ENCODE measurements at regions not wholly inside any gene's neighbourhood (a gene's known extent, or its start where the extent isn't known, plus 50 kb on each side); places are given as distances from the start of the nearest gene placed in this dataset.
"Not testable (repeated sequence)": the region's sequence is repeated elsewhere in the genome, so short reads cannot be mapped to it uniquely, and the experiment has no call there.

DNA sequence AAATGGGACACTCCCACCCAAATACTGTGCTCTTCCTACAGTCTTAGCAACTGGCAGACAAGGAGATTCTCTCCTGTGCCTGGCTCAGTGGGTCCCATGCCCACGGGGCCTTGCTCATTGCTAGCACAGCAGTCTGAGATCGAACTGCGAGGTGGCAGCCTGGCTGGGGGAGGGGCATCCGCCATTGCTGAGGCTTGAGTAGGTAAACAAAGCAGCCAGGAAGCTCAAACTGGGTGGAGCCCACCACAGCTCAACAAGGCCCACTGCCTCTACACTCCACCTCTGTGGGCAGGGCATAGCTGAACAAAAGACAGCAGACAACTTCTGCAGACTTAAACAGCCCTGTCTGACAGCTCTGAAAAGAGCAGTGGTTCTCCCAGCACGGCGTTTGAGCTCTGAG is 174.8 kb downstream of the COL12A1 start:
- not testable (repeated sequence) for DNase-seq

DNA sequence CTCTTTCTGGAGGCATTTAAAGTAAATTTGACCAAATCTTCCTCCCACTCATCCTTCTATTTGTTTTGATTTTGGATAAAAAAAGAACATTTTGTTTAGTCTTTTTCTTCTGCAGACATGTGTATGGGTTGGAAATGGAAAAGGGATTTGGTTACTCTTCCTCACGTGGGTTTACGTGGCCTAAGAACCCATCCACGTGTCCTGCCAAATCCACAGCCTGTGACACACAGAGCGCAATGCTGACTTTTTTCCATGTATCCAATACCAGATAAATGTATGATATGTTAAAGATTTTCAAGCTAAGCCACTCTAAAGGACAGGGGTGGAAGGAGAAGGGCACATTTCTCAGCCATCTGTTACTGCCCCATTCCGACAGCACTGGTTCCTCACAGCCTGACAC is 176.5 kb downstream of the COL12A1 start:
- DNase-seq = no peak

DNA sequence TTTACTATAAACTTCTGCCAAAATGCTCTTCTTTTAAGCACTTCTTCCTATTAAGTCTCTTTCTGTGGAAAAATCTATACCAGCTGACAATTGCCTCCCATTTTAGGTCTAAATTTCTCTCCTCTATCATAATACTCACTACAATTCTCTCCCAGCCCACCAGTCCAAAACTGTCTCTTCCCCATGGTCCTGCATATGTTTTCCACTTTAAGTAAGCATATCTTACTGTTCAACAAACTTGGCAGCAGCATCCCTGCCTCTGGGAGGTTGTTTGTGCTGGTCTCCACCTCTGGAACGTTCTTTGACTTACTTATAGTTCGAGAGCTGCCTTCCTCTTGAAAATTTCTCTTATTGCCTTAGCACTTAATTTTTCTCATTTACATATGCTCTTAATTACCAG is 180.5 kb downstream of the COL12A1 start:
- no peak for DNase-seq

DNA sequence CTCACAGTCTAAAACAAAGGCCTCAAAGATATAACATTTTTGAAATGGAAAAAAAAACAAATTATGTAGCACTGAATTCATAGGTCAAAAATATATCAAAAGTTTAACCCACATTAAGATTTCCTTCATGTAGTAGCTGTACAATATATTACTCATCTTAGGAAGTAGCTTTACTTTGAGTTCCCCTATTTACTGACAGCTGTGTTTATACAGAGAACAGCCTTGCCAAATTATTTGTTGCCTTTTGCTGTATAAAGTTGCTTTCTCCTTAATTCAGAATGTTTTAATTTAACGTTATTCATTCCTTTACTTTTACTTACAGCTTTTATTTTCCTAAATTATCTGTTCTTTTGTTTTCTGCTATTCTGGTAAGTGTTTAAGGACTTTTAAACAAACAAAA is 181.0 kb downstream of the COL12A1 start:
- no peak for DNase-seq

DNA sequence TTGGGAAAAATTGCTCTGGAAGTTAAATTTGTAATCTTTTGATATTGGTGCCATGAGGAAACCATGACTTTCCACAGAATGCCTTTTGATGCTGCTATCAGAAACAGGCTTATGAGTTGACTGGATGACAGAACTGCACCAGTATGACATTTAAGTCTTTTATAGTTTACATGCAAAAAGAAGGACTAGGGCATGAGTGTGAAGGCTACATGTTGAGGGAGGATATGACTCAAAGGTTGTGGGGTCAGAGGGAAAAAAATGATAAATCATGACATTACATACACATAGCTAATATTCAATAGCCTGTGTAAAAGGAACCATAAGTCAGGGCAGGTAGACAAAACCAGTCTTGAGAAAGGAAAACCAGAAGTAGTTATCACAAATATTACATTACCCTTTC is 182.2 kb downstream of the COL12A1 start:
- DNase-seq = no peak

DNA sequence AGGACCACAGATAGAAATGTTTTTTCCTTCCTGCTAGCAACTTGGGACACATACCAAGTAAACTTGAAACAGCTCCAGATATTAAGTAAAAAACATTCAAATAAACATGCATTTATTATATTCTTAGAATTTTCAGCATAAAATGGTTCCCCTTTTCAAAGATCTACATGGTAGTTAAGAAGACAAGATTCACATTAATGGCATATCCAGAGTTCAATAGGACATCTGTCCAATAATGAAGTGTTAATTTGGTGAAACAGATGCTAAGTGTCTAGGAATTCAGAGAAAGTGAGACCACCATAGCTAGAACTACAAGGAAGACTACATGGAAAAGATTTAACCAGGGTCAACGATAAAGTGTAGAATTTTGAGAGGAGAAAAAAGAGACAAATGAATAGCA is 184.9 kb downstream of the COL12A1 start:
- no peak for DNase-seq

DNA sequence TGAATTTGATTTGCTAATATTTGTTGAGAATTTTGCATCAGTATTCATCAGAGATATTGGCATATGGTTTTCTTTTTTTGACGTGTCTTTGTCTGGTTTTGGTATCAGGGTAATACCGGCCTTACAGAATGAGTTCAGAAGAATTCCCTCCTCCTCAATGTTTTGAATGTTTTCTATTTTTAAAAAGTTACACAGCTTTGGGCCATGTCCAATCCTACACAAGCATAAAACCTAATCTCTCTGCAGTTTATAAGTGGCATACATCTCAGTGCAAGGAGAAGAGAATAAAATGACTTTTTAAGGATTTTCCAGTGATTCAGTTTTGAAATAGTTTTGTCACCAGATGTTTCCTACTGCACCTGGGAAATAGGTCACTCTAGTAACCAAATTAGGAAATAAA is 185.5 kb downstream of the COL12A1 start:
- no peak for DNase-seq

DNA sequence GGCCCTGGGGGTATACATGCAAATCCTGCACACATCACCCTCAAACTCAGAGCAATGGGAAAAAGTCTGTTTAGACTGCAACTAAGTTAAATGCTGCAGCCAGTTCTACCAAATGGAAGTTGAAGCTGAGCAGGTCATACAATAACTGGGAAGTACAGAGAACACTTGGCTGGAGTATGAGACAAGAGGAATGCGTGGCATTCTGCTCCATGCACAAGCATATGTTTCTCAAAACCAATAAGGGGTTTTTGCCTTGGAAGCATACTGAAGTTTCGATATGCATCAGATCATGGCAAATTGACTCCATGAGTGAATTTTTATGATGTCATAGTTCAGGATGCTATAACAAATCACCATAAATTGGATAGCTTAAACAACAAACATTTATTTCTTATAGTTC is 193.8 kb downstream of the COL12A1 start:
- no peak for DNase-seq

DNA sequence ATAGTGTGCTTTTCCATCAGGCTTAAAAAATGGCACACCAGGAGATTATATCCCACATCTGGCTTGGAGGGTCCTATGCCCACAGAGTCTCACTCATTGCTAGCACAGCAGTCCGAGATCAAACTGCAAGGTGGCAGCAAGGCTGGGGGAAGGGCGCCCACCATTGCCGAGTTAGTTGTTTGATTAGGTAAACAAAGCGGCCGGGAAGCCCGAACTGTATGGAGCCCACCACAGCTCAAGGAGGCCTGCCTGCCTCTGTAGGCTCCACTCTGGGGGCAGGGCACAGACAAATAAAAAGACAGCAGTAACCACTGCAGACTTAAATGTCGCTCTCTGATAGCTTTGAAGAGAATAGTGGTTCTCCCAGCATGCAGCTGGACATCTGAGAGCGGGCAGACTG is 201.9 kb downstream of the COL12A1 start:
- DNase-seq = not testable (repeated sequence)

DNA sequence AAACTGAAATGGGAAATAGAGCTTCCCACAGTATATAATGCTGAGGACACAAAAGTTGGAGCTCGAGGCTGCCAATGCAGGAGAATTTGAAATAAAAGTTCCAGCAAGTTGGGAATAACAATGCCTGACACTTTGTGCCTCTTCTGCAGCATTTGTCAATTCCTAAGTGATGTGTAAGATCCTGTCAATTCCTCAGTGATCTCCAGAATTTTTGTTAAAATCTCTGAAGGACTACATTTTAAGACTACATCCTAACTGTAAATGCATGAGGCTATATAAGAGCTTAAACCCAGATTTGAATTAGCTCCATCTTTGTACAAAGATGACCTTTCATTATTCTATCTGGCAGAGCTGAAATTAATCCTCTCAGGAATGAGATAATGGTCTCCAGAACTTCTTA is 208.2 kb downstream of the COL12A1 start:
- no peak for DNase-seq

DNA sequence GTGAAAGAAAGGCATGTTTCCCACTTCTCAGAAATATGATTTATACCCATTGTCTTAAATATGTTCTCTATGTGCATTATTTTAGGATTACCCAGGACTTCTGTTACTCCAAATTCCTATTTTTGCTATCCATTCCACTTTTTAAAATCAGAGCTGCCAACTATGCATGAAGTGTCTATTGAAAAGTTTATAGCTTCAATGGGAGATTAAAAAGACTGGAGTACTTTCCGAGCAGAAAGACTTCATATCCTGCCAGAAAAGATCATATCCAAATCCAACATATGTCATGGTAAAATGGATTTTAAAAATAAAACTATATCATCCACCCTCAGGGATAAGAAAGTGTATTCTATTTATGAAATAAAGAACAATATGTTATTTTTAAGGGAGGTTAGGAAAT is 212.7 kb downstream of the COL12A1 start:
- DNase-seq = no peak

DNA sequence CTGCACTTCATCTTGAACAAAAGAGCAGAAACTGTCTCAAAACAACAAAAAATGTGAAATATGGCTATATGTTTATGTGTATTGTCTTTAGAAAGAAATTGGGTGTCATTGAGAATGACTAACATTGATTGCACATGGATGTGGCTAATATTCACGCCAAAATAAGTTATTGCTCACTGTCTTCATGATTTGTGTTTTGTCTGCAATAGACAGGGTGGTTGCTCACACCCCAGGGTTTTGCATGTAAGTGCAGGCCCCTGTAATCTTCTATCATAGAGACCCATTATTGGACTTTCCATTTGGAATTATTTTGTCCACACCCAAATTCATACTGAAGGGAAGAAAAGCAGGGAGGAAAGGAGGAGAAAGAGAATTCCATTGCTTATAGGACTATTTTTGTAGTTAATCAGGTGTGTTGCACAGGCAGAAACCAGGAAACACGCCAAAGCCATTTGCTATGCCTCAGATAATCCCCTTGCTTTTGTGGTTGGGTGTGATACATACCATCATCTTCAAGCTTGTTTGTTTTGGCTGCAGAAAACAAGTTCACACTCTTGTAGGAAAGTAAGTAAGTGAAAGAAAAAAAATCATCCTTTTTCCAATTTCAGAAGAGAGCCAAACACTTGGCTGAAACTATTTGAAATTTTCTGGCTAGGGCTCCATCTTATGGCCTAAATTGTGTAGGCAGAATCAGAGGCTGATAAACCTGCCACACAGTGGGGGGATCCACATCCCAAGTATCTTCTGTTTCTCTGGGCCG is 214.1 kb downstream of the COL12A1 start:
- no peak for DNase-seq

DNA sequence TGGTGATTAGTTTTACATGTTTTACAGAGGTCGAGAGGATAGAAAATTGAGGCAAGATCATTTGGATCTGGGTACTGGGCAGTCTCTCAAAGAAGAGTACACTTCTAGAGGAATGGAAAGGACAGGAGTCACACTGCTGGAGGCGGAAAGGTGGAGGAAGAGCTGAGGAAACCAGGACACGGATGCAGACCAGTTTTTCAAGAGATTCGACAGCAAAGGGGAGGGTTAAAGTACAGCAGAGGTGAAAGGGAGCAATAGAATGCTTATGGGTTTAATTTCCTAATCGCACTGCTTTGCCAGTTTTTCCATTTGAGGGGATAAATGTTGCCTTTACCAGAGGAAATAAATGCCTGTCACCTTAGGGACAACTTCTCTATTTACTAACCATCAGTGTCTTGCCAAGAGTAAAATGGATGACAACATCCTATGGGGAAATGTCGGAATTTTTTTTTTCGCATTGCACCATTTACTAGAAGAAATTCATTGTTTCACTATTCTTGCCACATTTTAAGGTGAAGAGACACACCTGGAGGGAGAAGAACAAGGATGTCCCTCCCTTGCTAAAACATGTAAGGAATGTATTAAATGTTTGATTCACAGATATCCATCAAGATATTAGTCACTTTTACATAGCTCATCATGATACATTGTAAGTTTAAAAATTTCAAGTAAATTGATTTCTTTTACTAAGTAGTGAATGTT is 226.6 kb downstream of the COL12A1 start:
- no peak for DNase-seq

DNA sequence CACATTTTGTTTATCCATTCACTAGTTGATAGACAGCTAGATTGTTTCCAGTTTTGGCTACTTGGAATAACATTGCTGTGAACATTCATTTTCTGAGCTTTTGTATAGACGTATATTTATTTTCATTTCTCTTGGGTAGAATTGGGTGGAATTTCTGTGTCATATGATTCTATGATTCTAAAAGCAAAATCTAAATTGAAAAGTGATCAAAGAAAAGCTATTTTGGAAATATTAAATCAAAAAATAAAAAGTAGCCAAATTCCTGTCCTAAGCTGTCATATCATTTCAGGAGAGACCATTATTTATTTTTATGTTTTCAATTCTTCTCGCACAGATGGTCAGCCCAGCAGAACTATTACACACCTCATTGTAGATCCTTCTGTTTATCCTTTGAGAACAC is 229.2 kb downstream of the COL12A1 start:
- no peak for DNase-seq

DNA sequence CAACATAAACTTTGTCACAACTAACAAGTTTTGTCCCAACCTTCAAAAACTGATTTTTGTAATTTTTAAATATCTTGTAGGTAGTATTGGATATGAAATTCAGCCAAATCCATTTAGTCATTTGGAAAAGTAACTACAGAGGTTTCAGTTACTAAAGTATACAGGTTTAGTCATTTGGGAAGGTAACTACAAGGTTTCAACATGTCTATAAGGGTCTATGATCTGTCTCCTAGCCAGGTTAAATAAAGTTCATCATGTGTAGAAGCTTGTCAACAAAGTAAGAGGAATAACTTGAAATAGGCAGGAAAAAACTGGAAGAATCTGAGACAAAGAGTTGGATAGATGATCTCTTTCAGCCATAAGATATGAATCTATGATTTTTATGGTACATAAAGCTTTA is 229.8 kb downstream of the COL12A1 start:
- no peak for DNase-seq

DNA sequence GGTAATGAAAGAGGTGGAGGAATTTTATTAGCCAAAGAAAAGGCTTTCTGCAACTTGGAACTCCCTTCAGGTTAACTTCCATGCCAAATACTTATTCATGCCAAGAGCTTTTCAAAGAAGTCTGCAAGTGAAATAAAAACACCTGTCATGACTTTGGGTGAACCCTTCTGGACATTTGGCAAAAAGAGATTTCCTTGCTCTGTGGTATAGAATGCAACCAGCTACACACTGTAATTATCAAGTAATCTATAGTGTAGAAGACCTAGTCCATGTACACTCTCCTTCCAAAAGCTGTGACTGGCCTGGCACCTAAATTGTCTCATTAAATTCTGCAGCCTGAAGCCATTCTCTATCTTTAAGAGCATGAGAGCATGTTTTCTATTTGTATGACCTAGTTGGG is 232.3 kb downstream of the COL12A1 start:
- DNase-seq = no peak

DNA sequence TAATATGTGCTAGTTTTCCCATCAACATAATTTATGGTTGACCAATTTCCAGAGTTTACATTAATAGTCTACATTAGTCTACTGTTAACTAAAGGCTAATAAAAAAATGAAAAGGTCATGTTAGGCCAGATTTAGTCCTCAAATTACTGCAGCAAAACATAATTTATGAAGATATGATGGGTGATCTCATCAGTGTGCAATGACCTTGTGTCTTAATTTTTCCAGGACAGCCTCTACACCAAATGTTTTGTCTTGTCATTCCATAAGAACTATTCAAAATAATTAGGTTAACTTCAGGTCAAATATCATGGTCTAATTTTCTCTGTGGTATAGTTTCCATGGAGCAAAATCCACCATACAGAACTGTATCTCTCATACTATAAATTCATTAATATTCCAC is 234.2 kb downstream of the COL12A1 start:
- DNase-seq = no peak

DNA sequence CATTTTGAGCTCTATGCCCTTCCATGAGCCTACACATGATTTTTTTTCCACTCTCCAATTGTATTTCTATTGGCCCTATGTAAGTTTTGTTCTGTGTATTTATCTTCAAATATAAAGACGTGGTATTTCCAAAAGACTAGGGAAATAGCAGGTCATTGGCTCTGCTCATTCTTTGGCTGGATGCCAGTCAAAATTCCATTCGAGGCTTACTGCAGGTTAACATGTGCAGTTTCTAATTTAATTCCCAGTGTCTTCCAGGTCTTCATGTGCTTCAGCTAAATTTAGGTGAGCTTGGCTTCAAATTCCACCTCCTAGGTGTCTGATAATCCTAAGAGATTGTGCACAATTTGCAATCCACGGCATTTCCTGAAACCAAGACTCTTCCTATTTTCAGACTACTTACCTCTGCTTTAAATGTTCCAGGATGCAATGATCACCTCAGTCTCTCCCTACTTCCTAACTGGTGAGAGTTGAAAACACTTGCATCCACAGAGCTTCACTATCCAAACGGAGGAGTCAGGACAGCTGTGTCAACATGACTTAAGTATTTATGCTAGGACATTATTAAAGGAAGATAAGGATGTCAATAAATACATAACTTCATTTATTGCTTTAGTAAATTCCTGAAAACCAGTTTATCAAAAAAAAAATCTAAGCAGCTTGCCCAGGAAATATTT is 236.1 kb downstream of the COL12A1 start:
- no peak for DNase-seq

DNA sequence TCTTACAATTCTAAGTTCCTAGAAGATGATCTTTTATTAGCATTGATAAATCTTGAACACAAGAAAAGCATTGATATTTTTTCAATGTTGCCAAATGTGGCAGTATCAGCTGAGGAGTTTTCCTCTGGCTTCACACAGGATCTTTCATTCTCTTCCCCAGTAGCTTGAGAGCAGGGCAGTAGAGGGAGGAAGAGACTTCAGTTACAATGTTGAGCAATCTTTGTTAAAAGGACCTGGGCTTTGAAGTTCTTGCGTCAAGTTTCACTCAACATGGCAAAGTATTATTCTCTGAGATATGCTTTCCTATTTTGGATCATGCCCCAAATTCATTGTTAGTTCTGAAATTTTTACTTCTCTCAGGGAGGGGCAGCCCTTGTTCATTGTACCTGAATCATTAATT is 238.0 kb downstream of the COL12A1 start:
- DNase-seq = no peak

DNA sequence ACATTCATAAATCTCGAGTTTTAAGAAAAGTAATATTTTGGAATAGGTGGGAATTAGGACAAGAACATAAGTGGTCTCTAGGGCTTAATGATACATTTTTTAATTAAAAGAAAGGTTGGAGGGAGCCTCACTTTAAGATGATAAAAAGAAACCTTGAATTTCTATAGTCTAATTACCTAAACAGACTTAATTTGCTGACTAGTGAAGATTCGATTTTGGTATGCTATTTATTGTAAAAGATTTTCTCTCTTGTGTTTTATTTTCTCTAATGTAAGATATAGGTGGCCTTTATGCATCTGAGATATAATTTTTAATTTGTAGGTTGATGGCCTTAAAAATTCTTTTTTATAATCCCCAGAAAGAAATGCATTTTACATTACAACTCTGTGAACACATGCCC is 239.1 kb downstream of the COL12A1 start:
- DNase-seq = no peak

DNA sequence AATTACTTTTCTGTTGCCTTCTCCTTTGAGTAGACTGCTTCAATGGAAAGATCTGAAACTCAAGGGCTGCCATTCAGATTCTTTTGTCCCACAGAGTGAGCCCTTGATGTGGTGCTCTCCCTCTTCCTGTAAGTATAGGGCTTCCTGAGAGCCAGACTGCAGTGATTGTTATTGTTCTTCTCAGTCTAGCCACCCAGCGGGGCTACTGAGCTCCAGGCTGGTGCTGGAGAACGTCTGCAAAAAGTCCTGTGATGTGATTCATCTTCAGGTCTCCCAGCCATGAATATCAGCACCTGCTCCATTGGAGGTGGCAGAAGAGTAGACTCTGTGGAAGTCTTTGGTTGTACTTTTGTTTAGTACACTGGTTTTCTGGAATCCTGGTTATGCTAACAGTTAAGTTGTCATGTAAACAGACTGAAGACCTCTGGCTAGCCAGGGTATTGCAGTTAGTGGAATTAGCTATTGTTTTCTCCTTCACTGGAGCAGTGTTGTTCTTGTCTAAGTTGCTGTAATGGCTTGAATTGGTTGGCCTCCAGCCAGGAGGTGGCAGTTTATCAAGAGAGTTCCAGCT is 240.9 kb downstream of the COL12A1 start:
- DNase-seq = no peak

DNA sequence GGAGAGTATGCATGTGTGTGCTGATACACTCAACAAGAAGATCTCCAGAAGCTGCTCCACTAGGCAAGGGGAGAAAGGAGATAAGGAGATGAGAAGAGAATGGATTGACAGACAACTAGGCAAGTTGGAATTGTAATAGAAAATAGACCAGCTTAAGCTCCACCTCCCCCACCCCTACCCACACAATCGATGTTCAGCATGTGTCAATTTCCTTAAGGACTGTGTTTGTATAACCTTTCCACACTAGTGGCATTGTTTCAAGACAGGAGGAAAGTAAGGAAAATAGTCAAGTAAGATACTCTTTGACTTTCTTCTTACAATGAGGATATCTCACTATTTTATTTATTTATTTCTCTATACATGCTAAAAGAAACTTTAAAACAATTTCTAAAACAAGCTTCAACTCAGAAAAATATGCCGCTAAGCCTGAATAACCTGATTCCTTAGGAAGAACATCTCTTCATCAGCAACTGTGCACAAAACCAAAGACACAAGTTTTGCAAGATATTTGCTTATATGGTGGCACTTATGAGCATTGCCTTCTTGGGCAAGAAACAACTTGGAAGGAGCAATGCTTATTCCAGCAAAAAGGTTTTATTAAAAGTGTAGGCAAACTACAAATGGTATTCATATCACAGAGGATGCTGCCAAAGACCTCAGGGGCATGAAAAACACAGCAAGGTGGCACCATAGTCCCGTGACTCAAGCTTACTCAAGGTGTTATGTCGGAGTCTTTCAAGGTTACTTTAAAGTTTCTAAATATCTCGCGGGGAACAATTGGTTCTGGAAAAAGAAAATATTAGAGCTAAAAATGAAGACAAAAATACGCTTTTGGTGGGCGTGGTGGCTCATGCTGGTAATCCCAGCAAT is 249.1 kb downstream of the COL12A1 start:
- DNase-seq = no peak

DNA sequence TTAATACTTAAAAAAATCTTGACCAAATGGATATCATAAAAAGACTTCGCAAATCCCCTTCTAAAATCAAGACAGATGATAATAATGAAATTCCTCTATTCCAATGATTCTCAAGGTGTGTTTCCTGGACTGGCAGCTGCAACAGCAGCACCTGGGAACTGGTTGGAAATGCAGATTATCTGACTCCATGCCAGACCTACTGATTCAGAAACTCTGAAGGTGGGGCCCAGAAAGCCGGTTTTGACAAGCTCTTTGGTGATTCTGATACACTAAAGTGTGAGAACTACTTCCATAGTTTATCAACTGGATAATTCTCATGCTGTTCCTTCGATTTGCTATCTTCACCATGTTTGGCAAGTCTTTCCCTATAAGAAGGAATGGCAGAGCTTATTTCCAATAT is 252.1 kb downstream of the COL12A1 start:
- no peak for DNase-seq
